Spleen (tissue), 7 donors: ENCODE measurements at regions not wholly inside any gene's neighbourhood (a gene's known extent, or its start where the extent isn't known, plus 50 kb on each side); places are given as distances from the start of the nearest gene placed in this dataset.

Experiments
- CTCF ChIP-seq, 11 experiments: fragments of 200-600 bp in 7 of 11; fragments of 450-650 bp in 4 of 11; sonication (generic) in 4 of 11; IDR thresholded peaks in 8 of 11; conservative IDR thresholded peaks in 3 of 11; 1 replicate in 7 of 11; 2 replicates in 4 of 11; pipeline versions ENCODE4 v1.4.0 to v1.8.0; 2016 to 2021; ENCODE audit warnings: antibody characterized with exemption in 11 of 11, inconsistent platforms in 4 of 11, mild to moderate bottlenecking in 1 of 11
- POLR2A ChIP-seq, 3 donors: fragments of 450-650 bp; IDR thresholded peaks; one replicate each; pipeline ENCODE4 v1.5.1; 2017; ENCODE audit warnings: antibody characterized with exemption in 3 of 3, mild to moderate bottlenecking in 1 of 3
- POLR2AphosphoS5 ChIP-seq, 3 donors: sonication (generic); formaldehyde crosslinking; IDR thresholded peaks; one replicate each; pipeline ENCODE4 v1.5.1; 2017; ENCODE audit warnings: antibody characterized with exemption in 3 of 3
- donor health status: DM: no; HTN: no; CAD: no; lungs with moderate emphysema.
- donor health status: DM: no; HTN: no; CAD: no.
- donor health status: DM: no; HTN: no; CAD: no.

GRCh38 chr6:104601721-104602120, 258.0 kb downstream of the HACE1 start:
- TF ChIP-seq CTCF (IDR thresholded peaks at IDR 0.05 in 8 of 11, conservative IDR thresholded peaks at IDR 0.05 in 3 of 11) (no peak), POLR2A (IDR thresholded peaks at IDR 0.05) (no peak), POLR2AphosphoS5 (IDR thresholded peaks at IDR 0.05) (no peak)
